GM10266 (cell line): ENCODE measurements at regions not wholly inside any gene's neighbourhood (a gene's known extent, or its start where the extent isn't known, plus 50 kb on each side); places are given as distances from the start of the nearest gene placed in this dataset.

Experiments
- DNase-seq: peaks from one replicate; pipeline ENCODE4 v3.0.0; 2012; ENCODE audit errors: extremely low spot score
- TF ChIP-seq, protein P1 (sequence below): IDR thresholded peaks from 2 replicates; pipeline ENCODE4 v1.5.1; 2012; ENCODE audit warnings: mild to moderate bottlenecking, low read depth; ENCODE audit not compliant: control insufficient read depth, insufficient read depth; ENCODE audit errors: missing control alignments

GRCh38 chr1:99131546-99131945 lies 126.9 kb upstream of the PLPPR5 start:
- TF ChIP-seq, protein P1, sequence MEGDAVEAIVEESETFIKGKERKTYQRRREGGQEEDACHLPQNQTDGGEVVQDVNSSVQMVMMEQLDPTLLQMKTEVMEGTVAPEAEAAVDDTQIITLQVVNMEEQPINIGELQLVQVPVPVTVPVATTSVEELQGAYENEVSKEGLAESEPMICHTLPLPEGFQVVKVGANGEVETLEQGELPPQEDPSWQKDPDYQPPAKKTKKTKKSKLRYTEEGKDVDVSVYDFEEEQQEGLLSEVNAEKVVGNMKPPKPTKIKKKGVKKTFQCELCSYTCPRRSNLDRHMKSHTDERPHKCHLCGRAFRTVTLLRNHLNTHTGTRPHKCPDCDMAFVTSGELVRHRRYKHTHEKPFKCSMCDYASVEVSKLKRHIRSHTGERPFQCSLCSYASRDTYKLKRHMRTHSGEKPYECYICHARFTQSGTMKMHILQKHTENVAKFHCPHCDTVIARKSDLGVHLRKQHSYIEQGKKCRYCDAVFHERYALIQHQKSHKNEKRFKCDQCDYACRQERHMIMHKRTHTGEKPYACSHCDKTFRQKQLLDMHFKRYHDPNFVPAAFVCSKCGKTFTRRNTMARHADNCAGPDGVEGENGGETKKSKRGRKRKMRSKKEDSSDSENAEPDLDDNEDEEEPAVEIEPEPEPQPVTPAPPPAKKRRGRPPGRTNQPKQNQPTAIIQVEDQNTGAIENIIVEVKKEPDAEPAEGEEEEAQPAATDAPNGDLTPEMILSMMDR, result no peak

GRCh38 chr1:99133756-99134500 lies 129.3 kb upstream of the PLPPR5 start:
- TF ChIP-seq, protein P1, result no peak
- no peak for DNase-seq

More at GRCh38 chr1:99131546-99131945, 126.9 kb upstream of the PLPPR5 start:
- no peak for DNase-seq

DNA sequence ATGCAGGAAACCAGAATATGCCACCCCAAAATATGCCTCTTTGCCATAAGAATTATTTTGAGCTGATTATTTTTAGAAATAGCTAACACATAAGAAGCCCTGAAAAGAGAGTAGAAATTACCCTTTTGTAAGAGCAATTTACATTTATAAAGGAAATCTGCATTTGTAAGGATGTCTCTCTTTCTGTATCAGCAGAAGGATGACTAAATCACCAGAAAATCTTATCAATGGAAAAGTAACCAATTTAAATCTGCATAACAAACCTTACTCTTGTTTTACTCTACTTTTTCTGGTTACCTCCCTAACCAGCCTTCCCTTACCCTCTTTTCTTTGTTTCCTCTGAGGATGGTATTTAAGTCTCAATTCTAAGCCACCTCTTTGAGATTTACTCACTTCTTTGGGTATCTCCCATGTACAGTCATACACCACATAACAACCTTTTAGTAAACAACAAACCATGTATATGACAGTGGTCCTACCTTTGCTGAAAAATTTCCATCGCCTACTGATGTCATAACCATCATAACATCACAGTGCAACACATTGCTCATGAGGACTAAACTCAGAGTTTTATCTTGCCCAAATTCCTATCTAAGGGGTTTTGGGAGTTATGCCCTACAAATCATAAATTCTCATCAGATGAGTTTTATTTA lies 126.6 kb upstream of the PLPPR4 start:
- no peak for DNase-seq
- TF ChIP-seq, protein P1, result no peak

DNA sequence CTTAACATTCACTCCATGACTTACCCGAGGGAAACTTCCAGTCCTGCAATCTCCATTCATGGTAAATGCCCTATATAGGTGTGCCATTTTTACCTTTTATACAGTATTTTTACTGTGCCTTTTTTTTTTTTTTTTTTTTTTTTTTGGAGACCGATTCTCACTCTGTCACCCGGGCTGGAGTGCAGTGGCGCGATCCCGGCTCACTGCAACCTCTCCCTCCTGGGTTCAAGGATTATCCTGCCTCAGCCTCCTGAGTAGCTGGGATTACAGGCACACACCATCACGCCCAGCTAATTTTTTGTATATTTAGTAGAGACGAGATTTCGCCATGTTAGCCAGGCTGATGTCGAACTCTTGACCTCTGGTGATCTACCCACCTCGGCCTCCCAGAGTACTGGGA lies 124.4 kb upstream of the PLPPR4 start:
- DNase-seq, result no peak
- TF ChIP-seq, protein P1, result no peak

GRCh38 chr1:99146129-99146848 lies 118.0 kb upstream of the PLPPR4 start:
- TF ChIP-seq, protein P1, result no peak
- DNase-seq, result no peak

DNA sequence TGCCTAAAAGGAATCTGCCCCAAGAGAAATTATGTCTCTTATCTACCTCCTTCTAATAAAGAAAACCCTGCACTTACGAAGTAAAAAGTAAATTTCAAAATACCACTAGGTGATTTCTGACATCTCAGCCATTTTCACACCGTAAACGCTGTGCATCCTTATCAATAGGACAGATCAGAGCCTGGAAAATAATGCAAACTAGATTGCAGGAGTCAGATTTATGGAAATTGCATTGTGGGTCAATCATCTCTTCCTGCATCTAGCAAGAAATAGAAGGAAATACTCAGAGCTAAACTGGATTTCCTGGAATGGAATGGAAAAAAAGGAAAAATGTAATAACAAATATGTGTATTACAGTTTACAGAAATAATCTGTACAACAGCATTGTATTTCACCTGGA lies 114.3 kb upstream of the PLPPR4 start:
- no peak for DNase-seq
- TF ChIP-seq, protein P1, result no peak
